ENCODE measurements at regions not wholly inside any gene's neighbourhood (a gene's known extent, or its start where the extent isn't known, plus 50 kb on each side); places are given as distances from the start of the nearest gene placed in this dataset.

DNA sequence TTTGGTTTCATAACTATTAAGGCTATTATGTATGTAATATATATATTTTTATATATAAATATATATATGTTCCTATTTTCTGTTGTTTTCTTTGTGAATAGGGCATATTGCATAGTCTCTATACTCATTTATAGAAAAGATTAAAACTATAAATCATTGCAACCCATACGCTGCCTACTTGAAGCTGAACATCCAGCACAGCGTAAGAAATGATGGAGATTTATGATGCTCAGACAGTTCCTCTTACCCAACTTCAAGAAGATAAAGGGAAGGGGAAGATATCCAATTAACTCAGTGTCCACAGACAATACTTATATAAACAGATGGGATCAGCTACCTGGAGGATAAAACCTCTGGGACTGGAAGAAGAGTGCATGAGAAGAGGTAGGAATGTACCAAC is 791.7 kb downstream of the FAM181B start:
- TF ChIP-seq CTCF (IDR thresholded peaks at IDR 0.05) (no peak), TCF7L2 (IDR thresholded peaks at IDR 0.05; ENCODE audit: low read depth, low read length) (no peak), SIN3A (IDR thresholded peaks at IDR 0.05; ENCODE audit: borderline replicate concordance, insufficient read depth, low read depth, low read length) (no peak)

Measured in Panc1 (cell line).